ENCODE measurements at regions not wholly inside any gene's neighbourhood (a gene's known extent, or its start where the extent isn't known, plus 50 kb on each side); places are given as distances from the start of the nearest gene placed in this dataset.

DNA sequence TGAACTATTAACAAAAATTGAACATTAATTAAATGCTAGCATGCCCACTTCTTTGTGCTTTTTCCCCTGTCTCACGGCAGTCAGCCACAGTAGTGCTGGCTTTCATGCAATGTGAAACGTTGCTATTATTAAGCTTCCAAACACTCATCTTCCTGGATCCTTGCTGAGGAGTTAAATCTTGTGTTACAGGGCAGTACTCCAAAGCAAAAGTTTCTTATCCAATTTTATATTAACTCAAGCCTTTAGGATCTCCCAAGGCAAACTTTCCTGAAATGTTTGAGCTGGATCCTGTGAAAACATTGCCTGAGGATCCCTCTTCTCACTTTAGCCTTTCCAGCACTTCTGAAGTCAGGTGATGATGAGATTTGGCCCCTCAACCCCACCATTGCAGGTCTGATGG, 1454.8 kb downstream of the FSTL5 start:
- no peak overlapping the region for H2BK15ac ChIP-seq (ENCODE audit: low read length)
- H4K5ac ChIP-seq (ENCODE audit: insufficient read length, low read depth, low read length), result no peak overlapping the region
- no peak overlapping the region for H2BK120ac ChIP-seq (replicated peaks; ENCODE audit: low read depth, low read length)
- H3K36me3 ChIP-seq (ENCODE audit: control insufficient read depth in 2 of 4, insufficient read depth in 4 of 4, low read length in 3 of 4), result no peaks in the 10 kb centered on the region
- H3K27me3 ChIP-seq (replicated peaks in 1 of 4; ENCODE audit: control insufficient read depth in 3 of 4, extremely low read depth in 1 of 4, insufficient read depth in 3 of 4, low read length in 3 of 4), result no peaks in the 10 kb centered on the region
- no peak overlapping the region for H3K14ac ChIP-seq (ENCODE audit: insufficient read length)
- DNase-seq (ENCODE audit: low read depth in 1 of 2, low spot score in 2 of 2), result no peak
- no peak overlapping the region for H2BK5ac ChIP-seq (ENCODE audit: low read depth, low read length)
- H4K91ac ChIP-seq (replicated peaks; ENCODE audit: insufficient read length, low read length), result no peak overlapping the region
- POLR2A ChIA-PET (ENCODE audit: partially characterized antibody), result no interaction called here
- H3K79me2 ChIP-seq (ENCODE audit: control insufficient read depth in 1 of 2, insufficient read depth in 2 of 2, low read length in 2 of 2), result no peaks in the 10 kb centered on the region
- no peak overlapping the region for H3K18ac ChIP-seq (ENCODE audit: extremely low read depth, low read length)
- H3K9me3 ChIP-seq (ENCODE audit: insufficient read depth in 2 of 2, low read depth in 1 of 2, low read length in 1 of 2), result no peaks in the 10 kb centered on the region
- TF ChIP-seq BACH1 (IDR thresholded peaks at IDR 0.05; ENCODE audit: low read length), result no peak
- H2BK20ac ChIP-seq (ENCODE audit: low read length), result no peak overlapping the region
- WGBS, 2 experiments (ENCODE audit: extremely low coverage in 1 of 2, insufficient coverage in 1 of 2, insufficient read length in 1 of 2, insufficient replicate concordance in 2 of 2, low coverage in 1 of 2, low lambda C conversion rate in 2 of 2, missing lambda C conversion rate in 1 of 2), result 97% methylated on average over 2 of the region's 2 CpGs; no CpG with 5 or more reads in 1 of the 2 experiments
- CTCF ChIA-PET (ENCODE audit: partially characterized antibody), result no interaction called here
- H4K20me1 ChIP-seq (replicated peaks in 1 of 2; ENCODE audit: control insufficient read depth in 1 of 2, insufficient read depth in 2 of 2, low read length in 2 of 2), result no peaks in the 10 kb centered on the region
- H4K8ac ChIP-seq (ENCODE audit: extremely low read depth, insufficient read depth, low read length), result no peak overlapping the region
- H3K4me2 ChIP-seq (ENCODE audit: insufficient read depth in 1 of 2, low read depth in 2 of 2, low read length in 2 of 2), result no peak overlapping the region
- no peaks in the 10 kb centered on the region for H3K79me1 ChIP-seq (ENCODE audit: low read depth, low read length)
- no peak overlapping the region for H3K23ac ChIP-seq (ENCODE audit: insufficient read length)
- H3K4me3 ChIP-seq (ENCODE audit: extremely low read depth in 1 of 4, insufficient read depth in 2 of 4, low read depth in 3 of 4, low read length in 4 of 4), result no peak overlapping the region
- no peak overlapping the region for H3K4ac ChIP-seq (replicated peaks; ENCODE audit: insufficient read length, low read depth, low read length)
- H3K23me2 ChIP-seq (ENCODE audit: low read depth, low read length), result no peaks in the 10 kb centered on the region
- H3K9ac ChIP-seq (replicated peaks in 1 of 4; ENCODE audit: extremely low read depth in 1 of 4, low read depth in 3 of 4, low read length in 3 of 4), result no peak overlapping the region
- no peak overlapping the region for H2AK5ac ChIP-seq (ENCODE audit: low read depth, low read length)
- no peak overlapping the region for H3K27ac ChIP-seq (ENCODE audit: low read depth, low read length)
- H3K56ac ChIP-seq (replicated peaks; ENCODE audit: insufficient read length, low read depth, low read length), result no peak overlapping the region
- no peak overlapping the region for H2AFZ ChIP-seq (ENCODE audit: low read length)
- H3K4me1 ChIP-seq (replicated peaks in 1 of 4; ENCODE audit: control insufficient read depth in 3 of 4, insufficient read depth in 4 of 4, low read length in 3 of 4), result no peaks in the 10 kb centered on the region
- FAIRE-seq, result no peak
- no peak overlapping the region for H2BK12ac ChIP-seq (ENCODE audit: low read depth, low read length)

Data from H1 (cell line).